Activated CD8-positive, alpha-beta memory T cell treated with anti-CD3 and anti-CD28 coated beads, Interleukin-2, amount 50 U/mL, for 1 hour (primary cell): ENCODE measurements at regions not wholly inside any gene's neighbourhood (a gene's known extent, or its start where the extent isn't known, plus 50 kb on each side); places are given as distances from the start of the nearest gene placed in this dataset.

Source experiments
- DNase-seq: peaks from one replicate; pipeline ENCODE4 v3.0.0-alpha.2; 2020; ENCODE audit errors: extremely low read depth

- no peak for DNase-seq
Measured at GRCh38 chr10:78755063-78755701, 313.6 kb upstream of the ZMIZ1 start.

GRCh38 chr10:78755877-78756455 lies 312.8 kb upstream of the ZMIZ1 start:
- no peak for DNase-seq

- no peak for DNase-seq
Measured at GRCh38 chr10:78756604-78757343, 312.0 kb upstream of the ZMIZ1 start.

- no peak for DNase-seq
Measured at GRCh38 chr10:78757344-78757925, 311.3 kb upstream of the ZMIZ1 start.

- DNase-seq: no peak
Measured at GRCh38 chr10:78758176-78758575, 310.6 kb upstream of the ZMIZ1 start.

DNA sequence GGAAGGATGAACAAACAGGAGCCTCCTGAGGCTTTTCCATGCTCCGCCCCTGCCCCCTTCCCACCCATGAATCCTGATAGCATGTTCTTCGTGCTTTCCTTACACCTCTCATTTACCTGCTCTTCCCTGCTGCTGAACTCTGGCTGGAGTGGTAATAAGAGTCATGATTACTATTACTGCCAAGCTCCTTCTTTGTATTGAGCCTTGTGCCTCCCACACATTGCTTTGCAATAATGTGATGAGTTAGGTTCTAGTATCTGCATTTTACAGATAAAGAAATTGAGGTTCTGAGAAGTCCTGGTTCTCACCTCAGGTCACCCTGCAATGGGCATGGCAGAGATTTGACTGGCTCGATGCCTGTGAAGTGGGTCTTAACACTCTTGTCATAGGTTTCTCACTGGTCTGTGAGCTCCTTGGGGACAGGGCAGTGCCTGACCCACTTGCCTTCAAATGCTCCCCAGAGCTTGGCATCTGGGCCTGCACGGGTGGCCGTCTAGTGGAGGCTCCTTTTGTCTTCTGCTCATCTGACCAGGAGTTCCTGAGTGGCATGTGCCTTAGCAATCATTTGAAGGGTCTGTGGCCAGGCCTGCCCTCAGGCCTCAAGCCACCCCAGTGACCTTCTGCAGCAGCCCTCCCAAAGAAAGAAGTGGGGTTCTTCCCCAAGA lies 309.2 kb upstream of the ZMIZ1 start:
- no peak for DNase-seq

- no peak for DNase-seq
Measured at GRCh38 chr10:78760463-78761310, 308.1 kb upstream of the ZMIZ1 start.

- DNase-seq: no peak
Measured at GRCh38 chr10:78761311-78761781, 307.4 kb upstream of the ZMIZ1 start.

DNA sequence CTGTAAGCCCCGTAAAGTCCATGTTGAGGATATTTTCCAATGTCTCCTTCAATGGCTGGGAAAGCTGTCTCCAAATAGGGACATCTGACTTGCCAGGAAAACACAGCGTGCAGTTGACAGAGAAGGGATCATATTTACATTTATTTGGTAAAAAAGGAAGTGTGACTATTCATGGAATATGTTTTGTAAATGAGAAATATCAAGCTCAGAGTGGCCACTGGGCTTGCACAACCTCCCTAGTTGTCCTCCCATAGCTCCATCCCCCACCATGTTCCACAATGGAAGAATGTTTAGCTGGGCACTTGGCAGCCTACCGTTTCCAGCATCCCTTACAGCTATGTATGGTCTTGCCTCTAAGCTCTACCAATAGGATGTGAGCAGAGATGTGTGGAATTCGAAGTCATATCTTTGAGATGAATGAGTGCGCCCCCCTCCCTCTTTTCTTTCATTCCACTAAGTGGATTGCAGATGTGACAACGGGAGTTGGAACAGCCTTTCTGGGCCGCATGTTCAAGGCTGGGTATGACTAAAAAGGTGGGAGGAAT lies 306.6 kb upstream of the ZMIZ1 start:
- no peak for DNase-seq

DNA sequence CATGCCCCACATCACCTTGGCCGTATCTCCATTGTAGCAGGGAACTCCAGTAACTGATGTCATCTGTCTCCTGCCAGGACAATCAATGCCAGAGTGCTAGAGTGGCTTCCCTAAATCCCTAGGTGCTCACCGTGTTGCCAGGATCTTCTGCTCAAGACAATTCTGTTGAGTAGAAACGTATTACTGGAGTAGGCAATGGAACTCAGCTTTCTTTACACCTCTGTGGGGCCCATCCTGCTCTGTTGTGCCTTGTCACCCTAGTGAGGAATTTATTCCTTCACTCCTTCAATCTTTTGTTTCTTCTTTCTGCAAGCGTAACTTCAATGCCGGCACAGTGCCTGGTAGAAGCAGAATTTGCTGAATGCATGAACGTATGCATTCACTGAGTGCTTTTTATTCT lies 305.5 kb upstream of the ZMIZ1 start:
- no peak for DNase-seq

DNA sequence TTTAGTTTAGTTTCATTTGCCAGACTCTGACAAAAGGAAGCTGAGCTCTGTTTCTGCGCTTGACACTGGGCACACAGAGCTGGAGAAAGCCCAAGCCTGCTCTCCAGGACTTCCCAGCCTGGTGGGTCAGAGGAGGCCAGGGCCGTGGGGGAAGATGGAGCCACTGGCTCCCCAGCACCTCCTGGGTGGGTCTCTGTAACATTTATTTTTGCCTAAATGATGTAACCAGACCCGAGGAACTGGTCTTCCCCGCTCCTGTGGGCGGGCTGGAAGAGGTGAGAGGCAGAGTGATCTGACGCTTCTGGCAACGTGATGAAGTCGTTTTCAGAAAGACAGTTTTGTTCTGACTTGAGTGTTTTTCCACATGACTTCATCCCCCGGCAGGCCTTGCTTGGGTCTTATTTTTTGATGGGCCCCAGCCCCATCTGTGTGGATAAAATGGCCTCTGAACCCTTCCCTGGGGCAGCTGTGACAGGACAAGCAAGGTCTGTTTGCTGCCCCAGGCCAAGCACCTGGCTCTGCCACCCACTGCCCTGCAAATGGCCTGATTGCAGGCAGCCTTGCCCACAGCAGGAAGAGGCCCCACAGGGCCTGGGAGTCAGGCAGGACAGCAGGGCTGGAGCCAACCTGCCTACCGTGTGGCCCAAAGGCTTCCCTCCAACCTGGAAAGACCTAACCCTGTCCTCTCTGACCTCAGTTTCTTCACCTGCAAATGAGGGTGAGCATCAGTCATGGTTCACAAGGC lies 304.9 kb upstream of the ZMIZ1 start:
- DNase-seq: no peak

- DNase-seq: no peak
Measured at GRCh38 chr10:78764436-78764835, 304.3 kb upstream of the ZMIZ1 start.

DNA sequence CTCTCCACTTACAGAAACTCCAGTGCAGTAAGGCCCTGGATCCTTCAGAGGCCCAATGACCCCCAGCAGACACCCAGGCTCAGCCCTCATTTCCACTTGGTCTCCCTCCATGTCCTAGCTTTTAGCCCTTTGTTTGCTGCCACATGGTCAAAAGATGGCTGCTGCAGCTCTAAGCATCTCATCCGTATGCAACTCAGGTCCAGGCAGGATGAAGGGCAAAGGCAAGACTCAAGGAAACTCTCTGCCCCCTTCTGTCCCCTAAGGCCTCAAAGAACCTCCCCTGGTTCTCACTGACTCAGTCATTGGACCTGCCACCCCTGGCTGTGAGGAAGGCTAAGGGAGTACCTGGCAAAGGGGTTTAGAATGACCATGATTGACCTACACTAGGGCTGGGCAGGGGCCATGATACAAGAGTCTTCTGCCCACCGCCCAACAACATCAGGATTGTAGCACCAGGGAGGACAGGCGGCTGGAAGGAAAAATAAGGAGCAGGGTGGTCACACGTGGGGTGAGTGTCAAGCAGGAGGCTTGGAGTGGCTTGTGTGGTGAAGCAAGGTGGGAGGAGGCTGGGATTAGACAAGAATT lies 303.8 kb upstream of the ZMIZ1 start:
- no peak for DNase-seq

- DNase-seq: no peak
Measured at GRCh38 chr10:78765726-78766335, 302.9 kb upstream of the ZMIZ1 start.

- no peak for DNase-seq
Measured at GRCh38 chr10:78766603-78767002, 302.2 kb upstream of the ZMIZ1 start.

- DNase-seq: no peak
Measured at GRCh38 chr10:78768041-78768835, 300.5 kb upstream of the ZMIZ1 start.

- DNase-seq: no peak
Measured at GRCh38 chr10:78768876-78769275, 299.9 kb upstream of the ZMIZ1 start.

DNA sequence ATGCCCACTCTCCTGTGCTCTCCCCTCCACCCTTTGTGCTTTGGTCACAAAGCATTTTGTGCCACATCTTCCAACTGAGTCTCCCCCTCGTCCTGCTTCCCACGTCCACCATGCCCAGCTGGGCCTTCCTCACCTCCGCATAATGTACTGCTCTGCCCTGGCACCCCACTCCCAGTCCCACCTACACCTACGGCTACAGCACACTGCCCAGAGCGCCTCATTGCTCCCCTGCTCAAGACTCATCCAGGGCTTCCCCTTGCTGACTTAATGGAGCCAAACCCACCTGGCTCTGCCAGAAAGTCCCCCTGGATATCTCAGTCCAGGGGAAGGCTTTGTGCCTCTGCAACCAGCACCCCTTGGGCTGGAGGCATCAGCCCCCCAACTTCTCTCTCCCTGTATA lies 299.2 kb upstream of the ZMIZ1 start:
- no peak for DNase-seq
